GM12875 (cell line): ENCODE measurements at regions not wholly inside any gene's neighbourhood (a gene's known extent, or its start where the extent isn't known, plus 50 kb on each side); places are given as distances from the start of the nearest gene placed in this dataset.

Experiments used
- H3K4me3 ChIP-seq: one replicate; pipeline ENCODE4 v1.5.1; 2011; ENCODE audit warnings: low read depth, low read length, control low read depth
- TF ChIP-seq, protein P1 (sequence below): IDR thresholded peaks from 2 replicates; pipeline ENCODE4 v1.5.1; 2011; ENCODE audit warnings: low read depth, mild to moderate bottlenecking, control low read depth, inconsistent platforms, low read length, moderate library complexity, borderline replicate concordance; ENCODE audit not compliant: insufficient read depth

DNA sequence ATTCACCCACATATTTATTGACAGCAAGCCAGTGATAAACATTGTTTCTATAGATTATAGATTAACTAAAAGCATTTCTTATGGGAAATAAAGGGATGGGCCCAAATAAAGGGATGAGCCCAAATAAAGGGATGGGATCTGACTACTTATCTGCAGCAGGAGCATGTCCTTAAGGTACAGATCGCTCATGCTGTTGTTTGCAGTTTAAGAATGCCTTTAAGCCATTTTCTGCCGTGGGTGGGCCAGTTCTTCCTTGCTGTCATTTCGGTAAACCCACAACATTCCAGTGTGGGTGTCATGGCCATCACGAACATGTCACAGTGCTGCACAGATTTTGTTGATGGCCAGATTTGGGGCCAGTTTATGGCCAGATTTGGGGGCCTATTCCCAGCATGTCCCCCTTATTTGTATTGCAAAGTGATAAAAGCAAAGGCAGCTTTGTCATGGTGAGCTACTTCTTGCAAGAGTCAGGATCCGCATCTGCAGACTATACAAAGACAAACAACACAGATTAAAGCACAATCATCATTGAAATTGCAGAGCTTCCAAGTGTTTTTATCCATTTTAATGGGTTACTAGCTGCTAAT, 700.7 kb downstream of the LRFN5 start:
- TF ChIP-seq, protein P1, sequence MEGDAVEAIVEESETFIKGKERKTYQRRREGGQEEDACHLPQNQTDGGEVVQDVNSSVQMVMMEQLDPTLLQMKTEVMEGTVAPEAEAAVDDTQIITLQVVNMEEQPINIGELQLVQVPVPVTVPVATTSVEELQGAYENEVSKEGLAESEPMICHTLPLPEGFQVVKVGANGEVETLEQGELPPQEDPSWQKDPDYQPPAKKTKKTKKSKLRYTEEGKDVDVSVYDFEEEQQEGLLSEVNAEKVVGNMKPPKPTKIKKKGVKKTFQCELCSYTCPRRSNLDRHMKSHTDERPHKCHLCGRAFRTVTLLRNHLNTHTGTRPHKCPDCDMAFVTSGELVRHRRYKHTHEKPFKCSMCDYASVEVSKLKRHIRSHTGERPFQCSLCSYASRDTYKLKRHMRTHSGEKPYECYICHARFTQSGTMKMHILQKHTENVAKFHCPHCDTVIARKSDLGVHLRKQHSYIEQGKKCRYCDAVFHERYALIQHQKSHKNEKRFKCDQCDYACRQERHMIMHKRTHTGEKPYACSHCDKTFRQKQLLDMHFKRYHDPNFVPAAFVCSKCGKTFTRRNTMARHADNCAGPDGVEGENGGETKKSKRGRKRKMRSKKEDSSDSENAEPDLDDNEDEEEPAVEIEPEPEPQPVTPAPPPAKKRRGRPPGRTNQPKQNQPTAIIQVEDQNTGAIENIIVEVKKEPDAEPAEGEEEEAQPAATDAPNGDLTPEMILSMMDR, result no peak
- no peak overlapping the region for H3K4me3 ChIP-seq

DNA sequence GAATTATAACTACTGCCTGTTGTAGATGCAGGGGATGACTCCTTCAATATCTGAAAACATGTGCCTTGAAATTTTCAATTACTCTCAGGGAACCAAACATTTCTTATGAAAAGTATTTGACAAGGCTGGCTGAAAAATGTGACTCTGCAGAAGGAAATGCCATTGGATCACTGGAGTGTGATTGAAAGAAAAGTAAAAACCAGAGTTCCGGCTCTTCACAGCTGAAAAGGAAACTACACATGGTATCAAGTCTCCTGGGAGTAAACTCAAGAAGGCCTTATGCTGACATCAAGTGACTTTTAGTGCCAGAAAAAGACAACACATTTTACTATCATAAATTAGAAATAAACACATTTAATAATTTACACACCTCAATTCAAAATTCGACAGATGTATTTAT, 693.0 kb downstream of the LRFN5 start:
- no peak overlapping the region for H3K4me3 ChIP-seq
- TF ChIP-seq, protein P1, result no peak

DNA sequence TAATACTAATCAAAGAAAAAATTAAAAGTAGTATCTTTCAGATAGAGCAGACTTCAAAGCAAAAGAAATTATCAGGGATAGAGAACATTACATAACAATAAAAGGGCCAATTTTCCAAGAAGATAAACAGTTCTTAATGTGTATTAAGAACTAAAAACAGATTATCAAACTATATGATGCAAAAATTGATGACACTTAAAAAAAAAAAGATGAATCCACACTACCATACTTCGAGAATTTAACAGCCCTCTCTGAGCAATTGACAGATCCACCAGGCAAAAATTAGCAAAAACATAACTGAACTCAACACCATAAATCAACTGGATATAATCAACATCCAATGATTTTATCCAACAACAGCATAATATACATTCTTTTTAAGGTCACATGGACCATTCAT, 686.5 kb downstream of the LRFN5 start:
- TF ChIP-seq, protein P1, result no peak
- no peak overlapping the region for H3K4me3 ChIP-seq

DNA sequence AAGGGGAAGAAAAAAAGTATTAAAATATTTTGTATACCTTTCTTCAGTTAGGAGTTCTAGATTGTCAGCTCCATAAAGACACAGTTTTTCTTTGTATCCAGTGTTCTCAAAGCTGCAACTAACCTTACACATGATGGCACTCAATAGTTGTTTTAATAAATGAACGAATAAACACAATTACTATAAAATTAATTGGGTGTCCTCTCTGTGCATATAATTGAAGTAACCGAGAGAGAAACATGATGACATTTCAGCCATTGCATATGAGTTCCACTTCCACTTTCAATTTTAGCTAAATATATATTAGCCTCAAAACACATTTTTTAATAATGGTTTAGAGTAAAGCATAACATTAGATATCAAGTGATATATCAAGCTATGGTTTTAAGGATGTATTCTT, 671.2 kb downstream of the LRFN5 start:
- TF ChIP-seq, protein P1, result no peak
- no peak overlapping the region for H3K4me3 ChIP-seq

DNA sequence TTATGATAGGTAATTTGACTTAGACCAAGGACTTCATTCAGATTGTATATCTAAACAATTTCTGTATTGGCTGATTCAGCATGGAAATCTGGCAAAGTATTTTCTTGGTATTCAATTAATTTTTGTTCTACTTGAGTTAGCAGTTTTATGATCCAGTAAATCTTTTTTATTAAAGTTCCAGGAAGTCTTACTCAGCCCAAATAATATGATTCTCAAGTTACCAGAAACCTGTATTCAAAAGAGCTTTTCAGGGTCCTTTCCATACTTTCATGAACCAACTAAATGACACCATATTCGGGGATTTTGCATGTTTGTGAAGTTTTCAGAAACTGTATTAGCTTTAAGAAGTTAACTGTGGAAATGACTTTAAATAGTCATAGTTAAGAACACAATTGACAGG, 662.6 kb downstream of the LRFN5 start:
- TF ChIP-seq, protein P1, result no peak
- H3K4me3 ChIP-seq, result no peak overlapping the region

DNA sequence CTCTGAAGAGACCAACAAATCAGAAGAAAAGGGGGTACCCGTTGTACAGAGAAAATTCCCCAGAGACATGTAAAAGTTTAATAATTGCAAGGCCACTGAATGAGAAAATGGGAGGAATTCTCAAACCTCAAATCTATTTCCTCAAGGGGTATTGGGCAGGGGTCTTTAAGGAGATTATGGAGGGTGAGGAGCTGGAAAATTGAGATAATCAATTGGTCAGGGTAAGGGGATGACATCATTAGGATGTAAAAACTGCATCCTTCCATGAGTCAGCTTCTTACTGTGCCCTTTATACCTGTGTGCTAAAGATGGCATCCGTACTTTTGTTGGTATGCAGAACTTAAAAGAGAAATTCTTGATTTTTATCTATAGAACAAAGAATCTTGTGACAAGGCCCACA, 641.5 kb downstream of the LRFN5 start:
- TF ChIP-seq, protein P1, result no peak

DNA sequence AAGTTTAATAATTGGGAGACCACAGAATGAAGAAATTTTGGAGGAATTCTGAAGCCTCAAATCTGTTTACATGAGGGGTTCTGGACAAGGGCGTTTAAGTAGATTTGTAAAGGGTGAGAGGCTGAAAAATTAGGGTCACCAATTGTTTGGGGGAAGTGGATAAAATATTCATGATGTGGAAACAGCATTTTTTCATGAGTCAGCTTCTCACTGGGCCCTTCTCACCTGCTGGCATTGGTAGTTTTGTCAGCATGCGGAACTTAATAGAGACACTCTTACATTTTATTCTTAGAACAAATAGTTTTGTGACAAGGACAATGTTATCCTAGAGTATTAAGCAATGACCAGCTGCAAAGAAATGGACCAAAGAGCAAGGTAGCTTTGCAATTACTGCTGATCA, 634.4 kb downstream of the LRFN5 start:
- TF ChIP-seq, protein P1, result no peak
- no peak overlapping the region for H3K4me3 ChIP-seq

More for the DNA sequence above, 641.5 kb downstream of the LRFN5 start:
- H3K4me3 ChIP-seq, result no peak overlapping the region
